Epithelial cell of prostate (primary cell): ENCODE measurements at regions not wholly inside any gene's neighbourhood (a gene's known extent, or its start where the extent isn't known, plus 50 kb on each side); places are given as distances from the start of the nearest gene placed in this dataset.

Experiments used
- DNase-seq: peaks from one replicate; pipeline ENCODE4 v3.0.0-alpha.2; 2011; ENCODE audit warnings: low read depth, low spot score
- H3K27ac ChIP-seq: fragments of 450-650 bp; 2 replicates; pipeline ENCODE4 v1.5.1; 2017; ENCODE audit warnings: mild to moderate bottlenecking

DNA sequence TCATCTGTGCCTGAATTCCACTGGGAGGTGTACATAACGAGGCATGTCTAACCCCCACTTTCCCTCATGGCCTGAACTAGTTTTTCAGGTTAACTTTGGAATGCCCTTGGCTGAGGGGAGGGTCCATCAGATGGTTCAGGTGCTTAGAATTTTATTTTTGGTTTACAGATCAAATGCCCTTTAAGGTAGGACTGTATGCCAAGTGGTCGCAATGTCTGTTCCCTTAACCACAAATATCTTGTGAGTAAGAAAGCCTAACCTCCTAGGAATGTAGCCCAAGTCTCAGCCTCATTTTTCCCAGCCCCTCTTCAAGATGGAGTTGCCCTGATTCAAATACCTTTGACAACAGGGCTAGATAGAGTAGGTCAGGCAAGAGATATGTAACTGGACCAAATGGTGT, 78.4 kb downstream of the RNASET2 start:
- H3K27ac ChIP-seq: no peak overlapping the region
- no peak for DNase-seq

DNA sequence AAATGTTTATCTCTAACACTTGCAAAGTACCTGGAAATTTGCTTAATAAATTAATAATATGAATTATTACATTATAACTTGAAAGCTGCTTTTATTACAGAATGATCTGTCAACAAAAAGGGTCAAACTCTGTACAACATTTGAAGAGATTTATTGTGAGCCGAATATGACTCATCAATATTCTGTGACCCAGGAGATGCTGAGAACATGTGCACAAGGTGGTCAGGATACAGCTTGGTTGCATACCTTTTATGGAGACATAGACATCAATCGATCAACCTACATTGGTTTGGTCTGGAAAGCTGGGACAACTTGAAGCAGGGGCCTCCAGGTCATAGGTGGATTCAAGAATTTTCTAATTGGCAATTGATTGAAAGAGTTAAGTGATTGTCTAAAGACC, 79.0 kb downstream of the RNASET2 start:
- no peak for DNase-seq
- H3K27ac ChIP-seq: no peak overlapping the region

DNA sequence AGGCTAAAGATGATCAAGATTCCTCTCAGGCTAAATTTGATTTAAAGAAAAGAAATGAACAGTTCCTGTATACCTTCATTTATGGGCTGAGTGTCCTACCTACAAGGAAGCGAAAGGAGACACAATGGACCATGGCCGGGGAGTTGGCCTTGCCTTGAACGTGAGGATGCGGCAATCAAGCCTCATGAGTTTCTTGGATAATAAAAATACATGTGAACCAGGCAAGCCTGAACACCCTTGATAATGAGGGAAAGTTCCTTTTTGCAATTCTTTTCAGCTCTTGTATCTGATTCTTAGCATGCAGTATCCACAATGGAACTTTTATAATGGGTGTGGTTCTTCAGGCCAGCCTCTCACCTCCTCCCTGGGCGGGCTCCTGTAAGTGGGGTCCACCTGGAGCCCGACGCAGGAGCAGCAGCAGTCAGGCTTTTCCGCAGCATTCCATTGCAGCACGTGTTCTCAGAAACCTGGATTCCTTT, 83.8 kb downstream of the RNASET2 start:
- no peak overlapping the region for H3K27ac ChIP-seq
- no peak for DNase-seq

DNA sequence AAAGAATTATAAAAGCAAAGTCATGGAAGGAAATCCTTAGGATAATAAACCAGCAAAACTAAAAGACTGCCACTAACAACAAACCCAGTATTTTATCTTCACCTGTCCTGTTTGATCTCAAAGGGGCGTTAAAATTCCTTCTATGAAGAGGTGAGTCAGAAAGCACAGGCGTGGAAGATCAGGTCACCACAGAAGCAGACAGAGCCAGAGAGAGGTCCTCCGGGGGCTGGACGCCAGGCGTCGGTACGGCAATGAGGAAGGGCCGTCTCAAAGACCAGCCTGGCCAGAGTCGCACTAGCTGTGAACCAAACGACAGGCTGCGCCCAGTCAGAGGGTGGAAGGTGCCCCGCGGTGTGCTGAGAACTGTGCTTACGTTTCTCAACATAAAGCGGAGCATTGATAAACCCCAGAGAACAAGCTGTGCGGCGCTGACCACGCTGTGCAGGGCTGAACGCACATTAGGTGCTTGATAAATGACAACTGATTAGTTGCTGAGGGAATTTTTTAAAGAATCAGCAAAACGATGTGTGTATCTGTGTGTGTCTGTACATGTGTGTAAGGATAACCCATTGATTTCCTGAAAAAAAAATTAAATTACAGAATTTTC, 85.6 kb downstream of the RNASET2 start:
- H3K27ac ChIP-seq: no peak overlapping the region
- DNase-seq: no peak

DNA sequence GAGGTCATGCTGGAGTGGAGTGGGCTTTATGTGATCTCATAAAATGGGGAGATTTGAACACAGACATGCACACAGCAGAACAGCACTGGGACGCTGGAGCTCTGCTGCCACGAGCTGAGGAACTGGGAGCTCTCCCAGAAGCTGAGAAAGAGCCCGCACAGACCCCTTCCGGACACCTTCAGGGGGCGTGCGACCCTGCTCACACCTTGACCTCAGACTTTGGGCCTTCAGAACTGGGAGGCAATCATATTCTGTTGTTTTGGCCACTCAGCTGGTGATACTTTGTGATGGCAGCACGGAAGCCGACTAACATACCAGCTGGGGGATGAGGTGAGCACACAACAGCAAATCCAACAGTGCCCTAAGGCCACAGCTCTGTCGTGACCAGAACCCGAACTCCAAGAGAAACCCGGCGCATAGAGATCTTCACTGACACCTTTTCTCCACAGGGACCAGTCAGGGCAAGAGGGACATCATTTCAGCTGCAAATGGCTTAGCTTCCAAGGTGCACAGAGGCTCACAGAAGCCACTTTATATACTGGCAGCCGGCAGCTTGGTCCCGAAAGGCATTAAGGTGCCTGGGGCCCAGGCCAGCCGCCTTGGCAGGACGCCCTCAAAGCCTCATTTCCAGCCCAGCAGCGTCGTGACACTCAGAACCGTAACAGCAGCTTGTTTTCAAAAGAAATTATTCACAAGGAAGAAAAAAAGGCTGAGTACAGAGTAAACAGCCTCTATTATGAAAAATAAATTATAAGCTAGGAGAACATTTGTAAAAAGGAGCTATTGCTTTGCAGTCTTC, 89.3 kb downstream of the RNASET2 start:
- DNase-seq: no peak
- no peak overlapping the region for H3K27ac ChIP-seq

DNA sequence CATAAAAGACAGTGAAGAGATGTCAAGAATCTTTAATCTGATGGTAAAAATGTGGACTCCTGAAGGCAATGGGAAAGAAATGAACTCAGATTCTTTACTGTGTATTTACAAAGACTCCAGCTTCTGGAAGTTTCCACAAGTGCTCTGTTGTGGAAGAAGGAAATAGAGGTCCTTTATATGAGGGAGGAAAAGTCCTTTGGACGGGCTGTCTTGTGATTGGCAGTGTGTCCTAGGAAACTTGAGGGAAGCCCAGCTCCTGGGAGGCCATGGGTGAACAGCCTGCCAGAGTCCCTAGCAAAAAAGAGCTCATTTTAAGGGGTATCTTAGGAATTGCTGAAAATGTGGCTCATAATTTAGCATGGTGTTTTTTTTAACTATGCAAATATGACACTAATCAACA, 92.0 kb downstream of the RNASET2 start:
- H3K27ac ChIP-seq: no peak overlapping the region
- DNase-seq: no peak

DNA sequence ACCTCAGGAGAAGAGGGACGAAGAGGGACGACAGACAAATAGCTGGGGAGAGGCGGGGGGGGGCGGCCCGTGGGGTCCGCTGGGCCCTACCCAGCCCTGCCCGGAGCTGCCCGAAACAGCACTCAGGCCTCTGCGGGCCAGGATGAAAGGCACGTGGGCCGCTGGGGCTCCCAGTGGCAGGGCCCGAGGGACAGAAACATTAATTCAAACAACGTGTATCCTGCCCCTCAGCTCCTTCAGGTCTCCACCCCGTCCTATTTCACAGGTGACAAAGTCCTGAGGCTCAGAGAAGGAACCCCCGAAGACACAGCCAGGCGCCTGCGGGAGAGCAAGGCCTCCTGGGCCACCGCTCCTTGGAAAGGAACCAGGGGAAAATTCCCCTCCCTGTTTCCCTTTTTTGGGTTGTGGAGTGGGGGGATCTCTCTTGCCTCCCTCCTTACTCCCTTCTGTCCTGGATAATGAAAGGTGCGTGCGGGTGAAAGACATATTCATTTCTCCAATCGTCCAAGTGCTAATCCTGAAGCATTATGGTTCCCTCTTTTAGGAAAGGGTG, 93.3 kb downstream of the RNASET2 start:
- no peak overlapping the region for H3K27ac ChIP-seq
- DNase-seq: no peak

DNA sequence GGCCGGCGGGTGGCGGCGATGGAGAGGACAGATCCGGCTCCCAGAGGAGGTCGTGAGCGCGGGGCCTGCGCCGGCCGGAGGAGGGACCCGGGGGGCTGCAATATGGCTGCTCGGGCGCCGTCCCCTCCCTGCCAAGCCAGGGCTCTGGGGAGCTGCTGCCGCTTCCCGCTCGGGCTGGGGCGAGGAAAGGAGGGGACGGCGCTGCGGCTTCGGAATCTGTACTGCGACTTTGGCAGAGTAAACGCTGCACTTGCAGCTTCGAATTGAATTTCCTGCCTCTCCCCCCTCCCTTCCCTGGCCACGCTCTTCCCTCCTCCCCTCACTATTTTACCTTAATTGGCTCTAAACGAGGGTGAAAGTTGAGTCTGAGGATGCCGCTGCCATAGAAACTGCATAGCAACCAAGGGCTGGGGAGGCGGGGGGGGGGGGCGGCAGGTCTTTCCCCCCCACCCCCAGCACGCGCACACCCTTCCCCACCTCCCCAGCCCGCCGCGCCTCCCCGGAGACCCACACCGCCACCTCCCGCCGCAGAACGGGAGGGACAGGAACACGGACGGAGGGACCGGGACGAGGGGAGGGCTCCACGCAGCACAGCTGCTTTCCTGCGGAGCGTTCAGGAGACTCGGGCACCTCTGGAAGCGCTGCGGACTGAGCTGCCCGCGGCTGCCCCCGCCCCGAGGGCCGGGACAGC, 93.9 kb downstream of the RNASET2 start:
- no peak overlapping the region for H3K27ac ChIP-seq
- DNase-seq: no peak

DNA sequence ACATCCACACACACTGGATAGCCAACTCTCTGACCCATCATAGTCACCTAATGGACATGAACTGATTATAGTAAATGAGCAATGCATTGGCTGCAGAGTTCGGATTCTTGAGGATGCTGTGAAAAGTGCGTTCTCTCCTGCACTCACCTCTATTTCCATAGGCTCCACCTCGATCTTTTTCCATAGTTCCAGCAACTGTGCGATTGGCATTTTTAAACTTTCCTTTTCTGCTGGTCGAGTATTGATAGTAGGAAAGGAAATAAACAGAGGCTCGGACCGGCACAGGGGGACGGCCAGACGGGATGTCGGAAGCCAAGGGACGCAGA, 94.4 kb downstream of the RNASET2 start:
- no peak for DNase-seq
- no peak overlapping the region for H3K27ac ChIP-seq

DNA sequence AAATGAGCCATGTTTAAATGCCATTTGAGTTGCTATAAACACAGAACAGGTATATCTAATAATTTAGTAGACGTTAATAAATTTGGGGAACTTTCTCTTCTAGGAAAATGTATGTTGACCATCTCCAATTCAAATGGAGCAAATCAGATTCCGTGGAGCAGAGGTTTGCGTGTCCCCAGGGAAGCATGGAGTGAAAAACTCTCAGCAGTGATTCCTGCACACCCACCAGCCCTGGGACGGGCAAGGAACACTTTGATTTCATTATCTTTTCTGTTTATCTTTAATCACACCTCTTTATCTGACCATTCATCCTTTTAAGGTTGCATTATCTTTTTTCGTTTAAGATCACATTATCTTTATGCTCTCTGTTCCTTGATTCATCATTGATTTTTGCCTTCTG, 95.0 kb downstream of the RNASET2 start:
- DNase-seq: no peak
- no peak overlapping the region for H3K27ac ChIP-seq

DNA sequence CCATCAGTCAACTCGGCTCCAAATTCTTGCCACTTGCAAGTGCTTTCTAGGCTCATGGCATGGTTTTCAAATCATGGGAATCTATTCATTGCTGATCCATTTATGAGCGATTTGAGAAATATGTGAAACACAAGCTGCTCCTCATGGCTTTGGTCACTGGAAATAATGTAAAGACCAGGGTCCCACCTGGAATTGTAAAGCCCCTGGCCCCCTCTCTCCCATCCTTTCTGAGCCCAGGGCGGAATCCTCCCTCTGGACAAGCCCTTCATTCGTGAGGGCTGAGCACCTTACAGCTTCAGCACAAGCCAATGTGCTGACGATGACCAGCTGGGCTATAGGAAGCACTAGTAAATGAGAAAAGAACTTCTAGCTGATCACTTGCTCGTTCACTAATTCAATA, 96.0 kb downstream of the RNASET2 start:
- H3K27ac ChIP-seq: no peak overlapping the region

DNA sequence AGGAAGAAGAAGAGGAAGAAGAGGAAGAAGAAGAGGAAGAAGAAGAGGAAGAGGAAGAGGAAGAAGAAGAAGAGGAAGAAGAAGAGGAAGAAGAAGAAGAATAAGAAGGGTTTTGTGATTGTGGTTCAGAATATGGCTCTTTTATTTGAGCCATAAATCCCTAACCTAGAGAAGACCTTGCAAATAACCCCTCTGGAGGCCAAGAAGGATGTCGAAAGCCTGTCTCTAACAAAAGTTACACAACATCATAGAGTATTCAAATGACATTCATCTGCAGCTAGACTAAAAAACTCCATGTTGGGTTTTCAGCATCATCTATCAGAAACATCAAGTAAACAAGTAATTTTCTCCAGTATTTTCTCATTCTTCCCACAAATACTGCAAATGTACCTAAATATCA, 100.9 kb downstream of the RNASET2 start:
- no peak for DNase-seq

More for the DNA sequence above, 96.0 kb downstream of the RNASET2 start:
- DNase-seq: no peak

DNA sequence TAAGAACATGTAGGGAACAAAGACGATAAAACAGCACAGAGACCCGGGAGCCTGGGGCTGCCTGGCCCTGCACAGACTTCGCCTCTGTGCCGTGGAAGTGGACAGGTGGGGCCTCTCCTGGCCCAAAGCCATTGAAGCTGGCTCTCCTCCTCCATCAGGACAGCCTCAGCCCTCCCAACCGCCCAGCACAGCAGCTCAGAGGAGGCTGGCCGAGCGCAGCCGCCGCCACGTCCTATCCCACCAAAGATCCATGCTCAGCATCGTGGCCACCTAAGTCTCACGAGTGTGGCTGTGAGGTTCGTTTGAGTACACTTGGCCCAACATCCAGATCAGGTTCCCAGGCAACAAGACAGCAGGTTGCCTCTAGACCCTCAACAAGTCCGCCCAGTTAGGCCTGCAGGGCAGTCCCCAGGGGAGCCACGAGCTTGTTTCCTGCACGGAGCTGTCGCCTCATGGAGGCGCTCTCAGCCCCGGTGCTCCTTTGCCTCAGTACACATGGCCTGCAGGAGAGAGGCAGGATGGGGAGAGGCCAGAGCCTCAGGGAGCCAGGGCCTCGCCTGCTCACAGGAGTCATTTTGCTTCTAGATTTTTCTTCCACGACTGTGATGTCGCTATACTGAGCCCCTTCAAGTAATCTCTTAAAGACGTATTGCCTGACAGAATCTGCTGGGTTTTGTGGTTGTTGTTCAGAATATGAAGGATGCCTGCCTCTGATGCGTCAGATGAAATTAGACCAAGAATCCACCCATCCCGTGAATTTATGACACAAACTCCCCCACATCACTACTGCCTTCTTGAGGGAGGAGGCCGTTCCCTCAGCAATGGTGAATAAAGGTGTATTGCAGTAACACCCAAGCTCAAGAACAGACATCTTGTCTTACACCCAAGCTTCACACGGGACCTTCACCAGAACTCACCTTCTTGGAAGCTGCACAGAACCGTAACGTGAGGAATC, 102.7 kb downstream of the RNASET2 start:
- no peak overlapping the region for H3K27ac ChIP-seq
- DNase-seq: no peak

More for the DNA sequence above, 100.9 kb downstream of the RNASET2 start:
- no peak overlapping the region for H3K27ac ChIP-seq

DNA sequence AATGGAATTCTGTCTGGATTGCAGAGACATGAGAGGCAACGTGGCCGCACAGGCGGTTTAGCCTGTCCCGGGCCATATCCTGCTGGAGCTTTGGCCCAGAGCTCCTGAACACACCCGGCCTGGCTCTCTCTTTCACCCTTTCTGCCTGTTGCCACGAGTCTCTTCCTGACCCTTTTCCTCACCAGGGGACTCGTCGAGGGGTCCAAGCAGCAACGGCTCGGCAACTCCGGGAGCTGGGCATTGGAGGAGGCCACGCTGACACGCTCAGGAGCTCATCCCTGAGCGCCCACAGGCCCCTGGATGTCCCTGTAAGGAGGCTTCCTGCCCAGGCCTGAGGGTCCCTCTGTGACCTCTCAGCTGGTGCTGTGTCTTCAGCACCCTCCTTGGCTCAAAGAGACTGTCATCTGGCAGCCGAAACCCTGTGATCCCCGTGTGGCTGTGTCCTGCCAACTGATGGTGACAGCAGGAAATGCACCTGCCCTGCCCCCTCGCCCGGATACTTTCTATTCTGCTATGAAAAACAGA, 103.8 kb downstream of the RNASET2 start:
- no peak overlapping the region for H3K27ac ChIP-seq
- DNase-seq: no peak

DNA sequence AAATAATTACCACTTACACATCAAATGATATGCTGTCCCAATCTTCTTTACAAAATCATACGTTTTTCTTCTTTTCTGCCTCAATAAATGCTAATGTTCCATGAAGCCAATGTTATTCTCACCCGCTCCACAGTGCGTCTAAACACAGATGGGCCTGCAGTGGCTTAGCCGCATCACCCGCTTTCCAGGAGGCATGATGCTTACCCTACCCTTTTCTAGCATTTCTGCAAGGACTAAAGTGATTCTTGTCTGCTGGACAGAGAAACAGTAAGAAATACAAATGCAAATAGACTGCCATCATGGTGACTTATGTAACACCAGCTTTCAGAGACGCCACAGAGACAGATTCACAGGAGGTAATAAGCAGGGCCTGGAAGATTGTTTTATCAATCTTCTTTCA, 104.4 kb downstream of the RNASET2 start:
- DNase-seq: no peak
- no peak overlapping the region for H3K27ac ChIP-seq

DNA sequence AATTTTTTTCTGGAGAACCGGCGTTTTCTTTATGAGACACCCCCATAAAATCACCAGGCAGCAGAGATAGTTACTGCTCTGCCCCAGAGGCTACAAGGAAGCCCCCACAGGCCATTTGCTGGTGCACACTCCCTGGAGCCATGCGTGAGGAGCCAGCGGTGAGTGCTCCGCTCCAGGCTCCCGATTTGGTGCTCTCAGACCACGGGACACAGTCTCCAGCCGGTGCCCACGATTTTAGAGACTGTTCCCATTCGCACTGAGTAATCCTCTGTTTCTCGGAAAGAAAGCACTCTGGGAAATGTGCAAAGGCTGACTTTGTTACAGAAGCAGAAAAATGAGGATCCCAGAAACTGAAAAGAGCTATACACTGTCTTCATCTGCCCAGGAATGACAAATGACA, 104.9 kb downstream of the RNASET2 start:
- no peak for DNase-seq
- H3K27ac ChIP-seq: no peak overlapping the region

DNA sequence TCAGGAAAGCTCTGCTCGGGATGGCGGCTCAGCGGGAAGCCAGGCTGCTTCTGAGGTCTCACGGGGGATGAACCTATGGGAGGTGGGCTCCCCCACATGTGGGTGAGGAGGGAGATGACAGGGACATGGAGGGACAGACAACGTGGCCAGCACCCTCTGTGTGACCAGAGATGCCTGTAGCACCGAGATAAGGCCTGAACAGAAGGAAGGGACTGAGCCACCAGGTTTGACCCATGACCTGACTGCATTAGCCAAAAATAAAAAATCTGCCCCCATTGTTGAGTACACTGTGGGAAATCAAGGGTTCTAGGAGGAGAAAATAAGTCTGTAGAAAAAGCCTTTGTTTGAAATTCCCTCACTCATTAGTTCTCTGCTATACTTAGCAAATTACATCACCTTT, 105.7 kb downstream of the RNASET2 start:
- no peak overlapping the region for H3K27ac ChIP-seq

DNA sequence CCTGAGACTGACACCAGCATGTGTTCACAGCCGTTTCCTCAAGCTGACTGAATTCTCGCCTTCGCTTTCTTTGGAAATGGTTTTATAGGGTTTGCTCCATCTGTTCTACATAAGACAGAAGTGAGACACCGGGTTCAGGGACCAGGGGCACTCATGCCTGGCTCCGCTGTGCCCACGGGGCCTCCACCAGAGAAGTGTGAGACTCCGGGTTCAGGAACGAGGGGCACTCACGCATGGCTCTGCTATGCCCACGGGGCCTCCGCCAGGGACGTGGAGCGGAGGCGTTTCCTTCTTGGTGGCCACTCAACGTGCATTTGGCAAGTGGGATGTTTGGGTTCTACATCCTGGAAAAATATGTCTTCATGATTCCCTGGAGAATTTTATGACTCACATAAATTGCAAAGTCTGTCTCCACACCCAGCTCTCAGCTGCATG, 106.6 kb downstream of the RNASET2 start:
- no peak overlapping the region for H3K27ac ChIP-seq
- no peak for DNase-seq

More for the DNA sequence above, 105.7 kb downstream of the RNASET2 start:
- no peak for DNase-seq

DNA sequence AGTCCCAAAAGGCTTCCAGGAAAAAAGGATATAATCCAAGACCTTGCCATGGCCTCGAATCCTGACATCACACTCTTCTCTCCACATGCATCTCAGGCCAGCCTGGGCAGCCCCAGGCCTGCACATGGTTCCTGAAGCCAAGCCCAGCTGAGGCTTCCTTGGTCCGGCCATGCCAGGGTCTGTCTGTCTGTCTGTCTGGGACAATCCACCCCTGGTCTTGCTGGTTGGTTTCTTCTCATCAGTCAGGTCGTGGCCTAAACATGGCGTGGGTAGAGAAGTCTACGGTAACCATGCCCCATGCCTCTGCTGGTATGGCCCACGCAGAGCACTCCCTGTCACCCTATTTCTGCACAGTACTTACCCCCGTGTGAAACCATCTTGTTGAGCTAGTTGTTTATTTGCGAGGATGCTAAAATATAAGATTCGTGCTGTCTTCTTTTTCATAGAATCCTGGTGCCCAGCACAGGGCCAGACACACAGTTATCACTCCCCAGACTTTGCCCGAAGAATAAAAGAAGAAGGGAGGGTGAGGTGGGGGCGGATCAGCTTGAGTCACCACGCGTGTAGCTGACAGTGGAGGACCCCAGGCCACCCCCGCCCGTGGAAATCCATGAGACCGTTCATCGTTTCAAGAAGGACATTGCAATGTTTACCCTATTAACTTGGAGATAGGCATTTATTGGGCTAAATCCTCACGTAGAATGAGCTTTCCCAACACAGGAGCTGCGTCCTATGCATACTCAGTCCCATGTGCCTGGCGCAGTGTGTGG, 107.2 kb downstream of the RNASET2 start:
- no peak overlapping the region for H3K27ac ChIP-seq
- no peak for DNase-seq
